ENCODE measurements at regions not wholly inside any gene's neighbourhood (a gene's known extent, or its start where the extent isn't known, plus 50 kb on each side); places are given as distances from the start of the nearest gene placed in this dataset.
"Not testable (repeated sequence)": the region's sequence is repeated elsewhere in the genome, so short reads cannot be mapped to it uniquely, and the experiment has no call there.

DNA sequence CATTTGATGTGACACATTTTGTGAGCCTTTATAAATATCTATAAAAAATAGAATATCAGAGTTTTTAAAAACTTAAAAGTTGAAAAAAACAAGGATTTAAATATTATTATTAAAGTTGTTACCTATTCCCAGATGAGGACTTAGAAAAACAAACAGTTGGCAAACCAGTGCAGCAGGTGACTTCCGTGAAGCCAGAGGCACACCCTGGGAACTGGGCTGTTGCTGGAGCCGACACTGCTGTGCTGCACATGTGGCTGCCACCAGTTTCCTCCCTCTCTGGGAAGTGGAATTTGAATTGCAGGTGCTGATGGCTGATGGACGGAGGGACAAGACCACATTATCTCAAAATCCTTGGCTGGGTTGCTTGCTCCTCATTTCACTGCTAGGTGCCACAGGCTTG lies 442.4 kb upstream of the NPAP1 start:
- H3K4me1 ChIP-seq; FAIRE-seq; H3K27ac ChIP-seq; H3K9me3 ChIP-seq; CTCF ChIA-PET; H3K4me2 ChIP-seq; DNase-seq (ENCODE audit: low read depth in 1 of 2, low spot score in 1 of 2); POLR2A ChIA-PET; ATAC-seq; H3K4me3 ChIP-seq: not testable (repeated sequence)
- WGBS (ENCODE audit: missing lambda C conversion rate) = 4% methylated on average over 3 of the region's 3 CpGs

DNA sequence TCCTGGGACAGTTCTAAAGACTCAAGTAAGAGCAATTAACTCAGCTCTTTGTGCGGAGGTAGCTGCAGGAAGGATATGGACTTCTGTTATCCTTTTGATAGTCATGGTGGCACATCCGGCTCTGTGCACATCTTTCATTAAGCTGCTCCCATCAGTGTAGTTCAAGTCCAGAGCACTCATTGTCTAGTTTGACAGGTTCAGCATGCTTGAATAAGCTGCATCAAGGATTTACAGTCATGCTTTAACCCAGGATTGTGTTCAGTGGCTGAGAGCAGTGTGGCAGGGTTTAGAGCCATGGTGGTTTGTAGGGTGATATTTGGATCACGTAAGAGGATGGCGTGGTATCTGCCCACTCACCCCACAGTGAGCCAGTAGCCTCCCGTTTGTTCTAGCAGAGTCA lies 435.0 kb upstream of the NPAP1 start:
- CTCF ChIA-PET, H3K4me3 ChIP-seq: not testable (repeated sequence)

DNA sequence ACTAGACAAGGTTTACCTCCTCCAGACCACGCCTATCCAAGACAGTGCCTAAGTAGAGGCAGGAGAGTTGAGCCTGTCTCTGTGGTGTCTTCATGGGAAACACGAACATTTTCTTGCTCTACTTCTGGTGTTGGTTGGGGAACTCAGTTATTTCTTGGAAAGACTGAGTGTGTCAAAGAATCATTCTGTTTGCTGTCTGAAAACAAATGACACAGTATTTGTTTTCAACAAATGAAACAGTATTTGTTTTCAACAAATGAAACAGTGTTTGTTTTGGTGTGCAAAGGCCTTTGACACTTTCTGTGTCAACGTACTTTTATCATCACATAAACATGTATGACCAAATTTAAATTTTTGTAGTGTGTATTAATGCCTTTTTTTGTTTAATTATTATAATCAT lies 416.5 kb upstream of the NPAP1 start:
- H3K4me3 ChIP-seq; FAIRE-seq; H3K9me3 ChIP-seq; ATAC-seq; POLR2A ChIA-PET; DNase-seq (ENCODE audit: low read depth in 1 of 2, low spot score in 1 of 2); H3K4me2 ChIP-seq; H3K27ac ChIP-seq; CTCF ChIA-PET; H3K4me1 ChIP-seq: not testable (repeated sequence)
- 1% methylated on average over 3 of the region's 3 CpGs for WGBS (ENCODE audit: missing lambda C conversion rate)

More for the DNA sequence above, 435.0 kb upstream of the NPAP1 start:
- H3K9me3 ChIP-seq; FAIRE-seq; ATAC-seq; DNase-seq (ENCODE audit: low read depth in 1 of 2, low spot score in 1 of 2); H3K4me2 ChIP-seq; H3K4me1 ChIP-seq; POLR2A ChIA-PET; H3K27ac ChIP-seq: not testable (repeated sequence)
- WGBS (ENCODE audit: missing lambda C conversion rate) = 13% methylated on average over 4 of the region's 5 CpGs

DNA sequence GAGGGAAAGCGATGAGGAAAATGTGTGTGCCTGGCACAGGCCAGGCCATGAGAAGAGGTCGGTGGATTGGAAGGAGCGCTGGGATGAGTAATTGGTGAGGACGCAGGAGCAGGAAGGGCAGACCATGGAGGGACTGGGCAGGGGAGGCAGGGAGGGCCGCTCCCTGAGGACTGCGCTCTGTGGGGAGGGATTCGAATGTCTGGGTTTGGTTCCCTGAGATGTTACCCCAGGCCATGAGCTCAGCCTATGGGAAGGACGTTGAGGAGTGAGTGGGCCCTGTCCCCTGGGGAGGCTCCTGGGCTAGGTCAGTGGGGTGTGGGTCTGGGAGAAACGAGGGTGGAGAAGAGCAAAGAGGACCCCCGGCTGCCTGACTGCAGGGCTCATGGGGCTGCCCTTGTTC lies 415.2 kb upstream of the NPAP1 start:
- H3K4me1 ChIP-seq; H3K4me3 ChIP-seq; H3K4me2 ChIP-seq; H3K9me3 ChIP-seq; CTCF ChIA-PET; H3K27ac ChIP-seq; POLR2A ChIA-PET; FAIRE-seq; ATAC-seq; DNase-seq (ENCODE audit: low read depth in 1 of 2, low spot score in 1 of 2): not testable (repeated sequence)
- WGBS (ENCODE audit: missing lambda C conversion rate) = 34% methylated on average over 6 of the region's 10 CpGs

DNA sequence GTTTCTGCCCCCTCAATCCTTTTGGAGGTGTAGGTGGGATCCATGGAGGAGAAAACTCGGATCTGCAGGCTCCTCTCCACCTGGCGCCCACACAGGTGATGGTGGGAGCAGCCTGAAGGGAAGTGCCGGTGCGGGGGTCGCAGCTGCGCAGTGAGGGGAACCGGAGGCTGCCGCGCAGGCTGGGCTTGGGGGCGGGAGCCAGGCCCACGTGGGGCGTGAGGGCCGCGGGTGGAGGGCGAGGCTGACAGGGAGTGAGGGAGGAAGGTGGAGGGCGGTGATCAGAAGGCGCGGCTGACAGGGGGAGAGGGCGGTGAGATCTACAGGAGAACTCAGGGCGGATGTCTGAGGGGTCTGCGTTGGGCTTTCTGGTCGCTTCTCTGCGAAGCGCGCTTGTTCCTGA lies 414.7 kb upstream of the NPAP1 start:
- H3K4me2 ChIP-seq; ATAC-seq; H3K4me1 ChIP-seq; H3K9me3 ChIP-seq; H3K4me3 ChIP-seq; FAIRE-seq; CTCF ChIA-PET; DNase-seq (ENCODE audit: low read depth in 1 of 2, low spot score in 1 of 2); POLR2A ChIA-PET; H3K27ac ChIP-seq: not testable (repeated sequence)
- WGBS (ENCODE audit: missing lambda C conversion rate) = 64% methylated on average over 12 of the region's 25 CpGs

DNA sequence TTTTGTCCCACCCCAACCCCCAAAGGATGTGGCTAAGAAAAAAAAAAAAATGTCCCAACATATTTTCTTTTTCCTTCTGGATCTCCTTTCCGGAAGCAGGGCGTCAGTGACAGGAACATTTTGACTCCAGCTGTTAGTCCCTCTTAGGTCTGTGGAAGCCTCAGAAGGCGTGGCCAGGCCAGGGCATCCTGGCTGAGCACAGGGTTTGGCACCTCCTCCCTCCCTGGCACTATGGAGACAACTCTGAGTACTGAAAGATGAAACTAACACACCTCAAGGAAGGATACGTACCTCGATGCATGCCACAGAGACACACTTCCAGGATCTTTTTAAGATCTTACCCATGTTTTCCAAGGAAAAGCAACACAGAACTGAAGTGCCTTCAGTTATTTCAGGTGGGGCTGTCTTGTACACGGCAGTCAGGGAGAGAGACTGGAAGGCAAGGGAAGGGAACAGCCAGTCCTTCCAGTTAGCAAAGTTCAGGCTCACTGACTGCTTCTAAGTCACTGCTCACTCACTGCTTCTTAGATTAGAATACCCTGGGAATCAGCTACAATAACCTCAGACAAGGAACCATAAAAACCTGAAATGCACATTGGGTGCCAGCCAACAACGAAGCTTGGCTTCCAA lies 406.9 kb upstream of the NPAP1 start:
- H3K4me1 ChIP-seq; H3K27ac ChIP-seq; H3K9me3 ChIP-seq; DNase-seq (ENCODE audit: low read depth in 1 of 2, low spot score in 1 of 2); POLR2A ChIA-PET; CTCF ChIA-PET; H3K4me2 ChIP-seq; H3K4me3 ChIP-seq; ATAC-seq; FAIRE-seq: not testable (repeated sequence)
- 25% methylated on average over 7 of the region's 7 CpGs for WGBS (ENCODE audit: missing lambda C conversion rate)

DNA sequence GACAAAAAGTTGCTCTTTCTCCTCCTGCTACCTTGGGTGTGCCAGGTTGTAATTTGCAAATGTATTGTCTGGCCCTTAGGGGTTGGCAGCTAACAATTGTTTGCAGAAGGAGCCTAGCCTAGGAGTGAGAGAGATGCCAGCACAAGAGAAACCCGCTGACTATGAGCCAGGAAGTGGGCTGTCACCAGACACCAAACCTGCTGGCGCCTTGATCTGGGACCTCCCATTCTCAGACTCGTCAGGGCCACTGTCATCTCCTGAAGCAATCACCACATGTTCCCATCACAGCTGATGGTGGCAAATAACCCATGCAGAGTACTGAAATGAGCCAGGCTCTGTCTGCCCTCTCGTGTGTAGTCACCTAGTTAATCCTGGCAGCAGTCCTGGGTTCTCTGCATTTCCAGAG lies 406.4 kb upstream of the NPAP1 start:
- H3K4me3 ChIP-seq = no peak overlapping the region
- no peaks in the 10 kb centered on the region for H3K4me1 ChIP-seq
- CTCF ChIA-PET = no interaction called here
- H3K9me3 ChIP-seq = no peaks in the 10 kb centered on the region
- no peak overlapping the region for H3K4me2 ChIP-seq
- POLR2A ChIA-PET = no interaction called here
- WGBS (ENCODE audit: missing lambda C conversion rate) = 10% methylated on average over 4 of the region's 4 CpGs
- TF ChIP-seq NPAS2 (CRISPR knock-in tag; IDR thresholded peaks at IDR 0.05; ENCODE audit: borderline replicate concordance) (no peak), JUNB (IDR thresholded peaks at IDR 0.05) (no peak), POLR2A (IDR thresholded peaks at IDR 0.05; ENCODE audit: low read length) (no peak), RFX5 (IDR thresholded peaks at IDR 0.05) (no peak), CBX8 (IDR thresholded peaks at IDR 0.05) (no peak), TP53 (CRISPR knock-in tag; IDR thresholded peaks at IDR 0.05) (no peak), BHLHE40 (IDR thresholded peaks at IDR 0.05; ENCODE audit: low read depth, low read length) (no peak)
- no peak overlapping the region for H3K27ac ChIP-seq
- no peak for ATAC-seq
- no peak for DNase-seq (ENCODE audit: low read depth in 1 of 2, low spot score in 1 of 2)
- FAIRE-seq = no peak

DNA sequence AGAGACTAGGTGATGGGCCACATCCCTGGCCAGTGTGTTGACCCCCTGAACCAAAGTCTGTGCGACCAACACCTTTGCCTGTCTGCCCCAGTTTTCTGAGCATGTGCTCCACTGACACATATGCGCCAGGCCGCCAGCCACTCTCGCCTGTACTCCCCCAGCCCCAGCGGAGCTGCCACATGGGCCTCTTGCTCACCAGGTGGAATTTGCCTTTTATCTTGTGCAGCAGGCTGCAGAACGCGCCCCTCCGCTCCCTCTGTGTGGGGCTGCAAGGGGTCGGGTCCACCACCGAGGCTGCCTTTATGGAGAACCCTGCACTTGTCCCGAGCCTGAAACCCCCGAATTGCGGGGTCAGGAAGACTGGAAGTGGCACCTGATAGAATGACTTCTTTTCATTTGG lies 405.7 kb upstream of the NPAP1 start:
- no peak overlapping the region for H3K4me2 ChIP-seq
- H3K4me1 ChIP-seq = no peaks in the 10 kb centered on the region
- ATAC-seq (no peak; a peak in 1 of 6 replicates), DNase-seq (ENCODE audit: low read depth in 1 of 2, low spot score in 1 of 2) (no peak), FAIRE-seq (no peak)
- WGBS (ENCODE audit: missing lambda C conversion rate) = 21% methylated on average over 9 of the region's 13 CpGs
- CTCF ChIA-PET = no interaction called here
- no peaks in the 10 kb centered on the region for H3K9me3 ChIP-seq
- POLR2A ChIA-PET = no interaction called here
- H3K27ac ChIP-seq = no peak overlapping the region
- H3K4me3 ChIP-seq = no peak overlapping the region
- TF ChIP-seq BHLHE40 (IDR thresholded peaks at IDR 0.05; ENCODE audit: low read depth, low read length) (no peak), POLR2AphosphoS2 (conservative IDR thresholded peaks at IDR 0.05; ENCODE audit: low read length) (no peak), EP300 (IDR thresholded peaks at IDR 0.05) (no peak), FOXS1 (CRISPR knock-in tag; IDR thresholded peaks at IDR 0.05) (no peak), HEYL (CRISPR knock-in tag; IDR thresholded peaks at IDR 0.05) (no peak), TFCP2L1 (CRISPR knock-in tag; IDR thresholded peaks at IDR 0.05) (no peak), MAZ (IDR thresholded peaks at IDR 0.05; ENCODE audit: borderline replicate concordance, low read depth, low read length) (no peak), HOXB5 (CRISPR knock-in tag; IDR thresholded peaks at IDR 0.05) (no peak), PHF8 (IDR thresholded peaks at IDR 0.05; ENCODE audit: borderline replicate concordance, low read depth) (no peak), FOSL2 (IDR thresholded peaks at IDR 0.05) (no peak), FOSL2 (CRISPR knock-in tag; IDR thresholded peaks at IDR 0.05) (no peak), CHD2 (IDR thresholded peaks at IDR 0.05; ENCODE audit: low read length, partially characterized antibody) (no peak), POLR2A (IDR thresholded peaks at IDR 0.05; ENCODE audit: low read length) (no peak), RFX5 (IDR thresholded peaks at IDR 0.05) (no peak)
- TF ChIP-seq, protein P1, sequence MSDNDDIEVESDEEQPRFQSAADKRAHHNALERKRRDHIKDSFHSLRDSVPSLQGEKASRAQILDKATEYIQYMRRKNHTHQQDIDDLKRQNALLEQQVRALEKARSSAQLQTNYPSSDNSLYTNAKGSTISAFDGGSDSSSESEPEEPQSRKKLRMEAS (IDR thresholded peaks at IDR 0.05) = no peak
- TF ChIP-seq, protein P2, sequence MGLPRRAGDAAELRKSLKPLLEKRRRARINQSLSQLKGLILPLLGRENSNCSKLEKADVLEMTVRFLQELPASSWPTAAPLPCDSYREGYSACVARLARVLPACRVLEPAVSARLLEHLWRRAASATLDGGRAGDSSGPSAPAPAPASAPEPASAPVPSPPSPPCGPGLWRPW (IDR thresholded peaks at IDR 0.05) = no peak
